Fibroblast of skin of back (primary cell): ENCODE measurements at regions not wholly inside any gene's neighbourhood (a gene's known extent, or its start where the extent isn't known, plus 50 kb on each side); places are given as distances from the start of the nearest gene placed in this dataset.

Experiments used
- DNase-seq: peaks from one replicate; pipeline ENCODE4 v3.0.0-alpha.2; 2013

GRCh38 chr22:19621373-19622060 lies 92.8 kb upstream of the SEPTIN5 start:
- DNase-seq, result no peak

DNA sequence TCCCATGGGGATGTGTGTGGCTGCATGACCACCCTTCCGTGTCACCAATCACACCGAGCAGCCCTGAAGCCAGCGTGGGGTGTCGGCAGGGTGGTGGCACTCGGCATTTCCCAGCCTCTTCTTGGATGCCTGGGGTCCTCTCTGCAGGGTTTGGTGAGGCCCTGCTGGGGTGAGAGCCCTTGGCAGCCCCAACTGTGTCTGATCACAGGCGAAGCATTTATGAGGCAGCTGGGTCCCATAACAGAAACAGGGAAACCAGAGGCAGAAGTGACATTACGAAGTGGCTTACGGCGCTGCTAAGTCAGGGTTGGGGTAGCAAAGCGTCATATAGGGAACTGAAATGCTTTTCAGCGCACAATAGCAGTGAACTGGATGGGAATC lies 92.3 kb upstream of the SEPTIN5 start:
- DNase-seq, result no peak

- DNase-seq, result no peak
Observed at GRCh38 chr22:19625331-19626041, 88.8 kb upstream of the SEPTIN5 start.

- no peak for DNase-seq
Observed at GRCh38 chr22:19626042-19626587, 88.2 kb upstream of the SEPTIN5 start.

DNA sequence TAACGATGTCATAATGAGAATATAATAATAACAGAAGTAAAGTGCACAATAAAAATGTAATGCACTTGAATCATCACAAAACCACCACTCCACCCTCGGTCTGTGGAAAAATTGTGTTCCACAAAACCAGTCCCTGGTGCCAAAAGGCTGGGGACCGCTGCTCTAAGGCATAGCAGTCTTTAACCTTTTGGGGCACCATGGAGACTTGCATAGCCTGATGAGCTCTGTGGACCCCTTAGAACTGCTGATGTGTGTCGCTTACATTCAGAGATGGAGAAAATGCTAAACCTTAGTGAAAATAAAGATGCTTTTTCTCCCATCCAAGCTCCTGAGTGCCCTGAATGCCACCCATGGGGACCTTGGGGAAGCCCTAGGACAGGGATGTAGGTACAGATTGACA lies 87.6 kb upstream of the SEPTIN5 start:
- no peak for DNase-seq

GRCh38 chr22:19628038-19628776 lies 86.1 kb upstream of the SEPTIN5 start:
- DNase-seq, result no peak

DNA sequence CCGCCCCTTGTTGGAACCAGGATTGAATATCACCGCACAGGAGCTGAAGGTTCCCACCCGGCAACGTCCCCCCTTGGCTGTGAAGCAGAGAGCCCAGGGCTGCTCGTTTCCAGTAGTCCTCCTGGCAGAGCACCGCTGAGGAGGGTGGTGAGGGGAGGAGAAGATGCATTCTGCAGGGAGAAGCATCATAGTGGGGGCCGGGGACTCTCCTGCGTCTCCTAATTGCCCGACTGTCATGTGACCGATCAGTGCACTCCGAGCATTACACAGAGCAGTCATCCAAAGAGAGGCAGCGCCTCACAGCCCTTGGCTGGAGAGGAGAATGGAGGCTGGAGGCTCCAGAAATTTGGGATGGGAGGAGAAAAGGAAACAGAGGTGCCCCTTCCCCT lies 85.0 kb upstream of the SEPTIN5 start:
- no peak for DNase-seq

- peak; percentile 66 for DNase-seq
Observed at GRCh38 chr22:19629720-19630419, 84.4 kb upstream of the SEPTIN5 start.

DNA sequence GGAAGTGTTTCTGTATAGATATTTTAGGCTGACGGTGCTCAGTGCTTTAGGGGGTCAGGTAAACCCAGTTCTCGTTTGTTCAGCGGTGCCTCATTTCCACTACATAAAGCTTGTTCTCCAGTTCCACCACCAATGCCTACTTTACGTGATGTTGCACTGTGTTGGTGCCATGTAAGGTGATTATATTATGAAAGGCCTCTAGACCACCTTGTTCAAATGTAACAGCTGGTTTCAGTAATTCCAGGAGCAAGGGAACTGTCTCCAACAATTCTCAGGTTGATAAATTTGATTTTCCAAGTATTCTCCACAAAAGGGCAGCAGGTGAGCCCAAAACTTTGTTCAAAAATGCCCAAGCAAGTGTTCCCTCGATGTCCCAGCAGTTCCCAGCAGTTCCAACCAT lies 83.7 kb upstream of the SEPTIN5 start:
- DNase-seq, result no peak

DNA sequence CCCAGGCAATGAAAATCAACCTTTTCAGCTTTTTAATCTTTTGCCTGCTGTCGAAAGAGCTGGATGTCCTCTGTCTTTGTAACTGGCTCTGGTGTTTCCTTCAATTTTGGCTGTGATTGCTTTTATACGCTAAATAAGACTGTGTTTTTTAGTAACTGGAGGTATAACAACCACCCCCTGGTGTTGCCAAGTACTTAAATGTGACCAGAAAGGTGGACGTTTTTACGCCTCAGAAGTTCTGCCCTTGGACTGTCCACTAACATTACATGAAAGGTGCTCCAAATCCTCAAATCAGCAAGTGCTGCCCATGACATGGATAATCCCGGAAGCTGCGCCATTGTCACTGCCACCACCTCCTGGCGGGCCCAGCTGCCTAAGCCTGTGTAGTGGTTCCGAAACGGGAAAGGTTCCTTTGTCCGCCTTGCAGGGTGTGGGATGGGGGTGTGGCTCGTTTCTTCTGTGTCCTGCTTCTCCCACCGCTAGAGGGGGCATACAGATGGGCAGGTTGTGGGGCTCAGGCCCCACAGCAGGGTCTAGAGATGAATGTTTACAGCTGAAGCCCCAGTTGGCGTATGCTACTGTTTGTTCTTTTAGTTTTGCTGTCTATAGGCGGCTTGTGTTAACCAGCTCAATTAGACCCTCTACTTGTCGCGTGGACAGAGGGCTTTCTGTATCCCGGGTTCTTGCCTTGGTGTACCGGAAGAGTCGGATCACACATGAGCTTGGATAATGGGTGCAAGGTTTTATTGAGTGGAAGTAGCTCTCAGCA lies 82.2 kb upstream of the SEPTIN5 start:
- peak; percentile 68 for DNase-seq

DNA sequence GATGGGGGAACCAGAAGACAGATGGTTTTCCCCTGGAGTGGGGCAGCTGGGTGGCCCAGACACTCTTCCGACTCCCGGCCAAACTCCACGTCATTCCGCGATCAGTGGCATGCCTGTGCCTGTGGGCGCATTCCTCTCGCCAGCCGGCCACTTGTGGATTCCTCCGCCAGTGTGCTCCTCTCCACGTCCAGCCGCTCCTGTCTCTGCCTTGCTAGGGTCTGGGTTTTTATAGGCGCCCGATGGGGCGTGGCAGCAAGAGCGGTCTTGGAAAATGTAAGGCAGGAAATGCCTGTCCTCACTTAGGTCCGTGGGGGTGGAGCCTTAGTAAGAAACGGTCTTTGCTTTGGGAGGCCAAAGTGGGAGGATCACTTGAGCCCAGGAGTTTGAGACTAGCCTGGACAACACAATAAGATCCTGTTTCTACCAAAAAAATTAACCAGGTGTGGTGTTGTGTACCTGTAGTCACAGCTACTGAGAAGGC lies 81.6 kb upstream of the SEPTIN5 start:
- DNase-seq, result peak; percentile 20

DNA sequence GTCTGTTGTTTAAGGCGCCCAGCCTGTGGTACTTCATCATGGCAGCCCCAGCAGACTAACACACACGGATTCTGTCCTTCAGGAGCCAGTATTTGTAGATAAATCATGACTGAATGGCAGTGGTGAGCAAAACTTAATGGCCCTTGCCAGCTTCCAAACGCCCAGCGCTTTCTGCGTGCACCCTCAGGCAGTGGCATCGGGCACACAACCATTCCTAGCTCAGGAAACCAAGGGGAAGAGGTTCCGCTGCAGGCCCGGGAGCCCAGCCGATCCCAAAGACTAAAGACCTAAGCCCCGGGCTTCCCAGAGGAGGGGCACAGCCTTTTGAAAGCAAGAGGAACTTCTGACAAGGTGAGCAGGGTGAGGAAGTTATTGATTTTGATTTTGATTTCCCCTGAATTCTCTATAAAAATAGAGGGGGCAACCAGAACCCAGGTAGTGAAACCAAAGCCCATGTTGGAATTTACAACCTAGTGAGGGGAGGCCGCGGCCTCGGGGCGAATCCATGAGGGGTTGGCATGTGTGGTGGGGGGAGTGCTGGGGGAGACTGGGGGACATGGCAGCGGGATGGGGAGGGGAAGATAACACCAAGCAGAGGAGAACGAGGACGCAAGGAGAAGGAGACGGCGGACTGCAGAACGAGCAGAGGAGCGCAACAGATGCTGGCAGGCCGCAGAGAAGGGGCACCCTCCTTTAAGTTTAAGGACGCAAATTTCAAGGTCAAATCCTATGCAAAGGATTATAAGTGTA lies 79.9 kb upstream of the SEPTIN5 start:
- DNase-seq, result no peak

- no peak for DNase-seq
Observed at GRCh38 chr22:19635644-19636043, 78.7 kb upstream of the SEPTIN5 start.

GRCh38 chr22:19636696-19637407 lies 77.5 kb upstream of the SEPTIN5 start:
- DNase-seq, result no peak

DNA sequence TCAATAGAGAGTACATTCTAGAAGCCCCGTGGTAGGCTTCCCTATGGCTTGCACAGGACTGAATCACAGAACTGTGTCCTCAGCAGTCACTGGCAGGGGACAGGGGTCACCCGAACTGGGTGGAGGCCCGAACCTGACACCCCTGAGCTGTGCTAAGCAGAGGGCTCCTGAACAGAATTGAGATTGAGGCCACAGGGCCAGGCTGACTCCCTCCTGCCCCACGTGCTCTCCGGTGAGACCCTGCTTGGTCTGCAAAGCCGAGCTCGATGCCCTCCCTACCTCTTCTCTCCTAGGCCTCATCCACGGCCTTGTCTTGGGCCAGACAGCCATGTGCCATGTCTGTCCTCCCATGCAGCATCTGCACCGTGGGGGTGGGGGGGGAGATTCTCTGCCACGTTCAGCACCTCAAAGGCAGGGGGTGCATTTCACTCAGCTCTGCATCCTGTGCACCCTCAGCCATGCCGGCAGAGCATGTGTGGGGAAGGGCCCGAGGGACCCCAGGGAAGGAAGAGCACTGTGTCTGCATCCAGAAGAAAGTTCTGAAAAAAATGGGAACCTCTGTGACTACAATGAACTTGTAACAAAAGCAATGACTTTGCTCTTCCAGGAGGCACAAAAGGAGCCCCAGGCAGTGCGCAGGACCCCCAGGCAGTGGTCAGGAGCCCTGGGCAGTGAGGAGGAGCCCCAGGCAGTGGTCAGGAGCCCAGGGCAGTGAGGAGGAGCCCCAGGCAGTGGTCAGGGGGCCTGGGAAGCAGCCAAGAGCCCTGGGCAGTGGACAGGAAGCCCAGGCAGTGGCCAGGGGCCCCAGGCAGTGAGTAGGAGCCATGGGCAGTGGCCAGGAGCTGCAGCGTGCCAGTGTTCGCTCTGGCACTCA lies 76.7 kb upstream of the SEPTIN5 start:
- no peak for DNase-seq

- DNase-seq, result no peak
Observed at GRCh38 chr22:19638282-19639015, 75.9 kb upstream of the SEPTIN5 start.

DNA sequence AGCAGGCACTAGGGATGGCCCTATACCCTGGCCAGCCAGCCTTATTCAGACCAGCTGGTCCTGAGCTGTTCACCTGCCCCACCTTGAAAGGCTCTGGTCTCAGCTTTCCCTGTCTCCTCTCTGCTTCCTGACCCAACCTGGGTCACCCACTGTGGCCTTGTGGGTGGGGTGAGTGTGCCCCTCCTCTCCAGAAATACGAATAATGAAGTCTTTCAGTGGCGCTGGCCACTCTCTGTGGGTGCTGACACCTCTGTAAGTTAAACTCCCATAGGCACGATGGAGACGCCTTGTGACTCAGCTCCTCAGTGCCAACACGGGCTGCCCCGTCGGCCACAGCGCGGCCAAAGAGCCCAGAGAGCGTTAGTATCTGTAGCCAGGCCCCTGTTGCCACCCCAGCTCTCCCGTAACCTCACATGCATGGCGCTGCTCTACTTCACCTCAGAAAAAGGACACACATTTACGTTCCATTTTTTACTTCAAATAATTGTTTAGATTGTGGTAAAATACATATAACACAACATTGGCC lies 74.6 kb upstream of the SEPTIN5 start:
- no peak for DNase-seq

- DNase-seq, result no peak
Observed at GRCh38 chr22:19640306-19640705, 74.0 kb upstream of the SEPTIN5 start.
